ENCODE measurements at regions not wholly inside any gene's neighbourhood (a gene's known extent, or its start where the extent isn't known, plus 50 kb on each side); places are given as distances from the start of the nearest gene placed in this dataset.

DNA sequence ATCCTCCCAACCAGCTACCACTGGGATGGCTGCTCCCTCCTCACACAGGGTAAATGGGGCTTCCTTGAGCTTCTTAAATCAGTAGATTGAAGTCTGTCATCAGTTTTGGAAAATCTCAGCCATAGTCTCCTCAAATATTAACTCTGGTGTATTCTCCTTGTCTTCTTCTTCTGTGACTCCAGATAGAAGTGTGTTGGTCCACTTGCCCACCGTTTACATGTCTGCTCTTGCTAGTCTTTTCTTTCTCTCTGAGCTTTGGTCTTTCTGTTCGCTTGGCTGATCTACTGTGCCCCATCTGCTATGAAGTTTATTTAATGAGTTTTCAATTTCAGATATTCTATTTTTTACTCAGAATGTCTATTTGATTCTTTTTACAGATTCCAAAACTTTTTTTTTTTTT lies 281.7 kb upstream of the HDAC4 start:
- no peak for DNase-seq

DNA sequence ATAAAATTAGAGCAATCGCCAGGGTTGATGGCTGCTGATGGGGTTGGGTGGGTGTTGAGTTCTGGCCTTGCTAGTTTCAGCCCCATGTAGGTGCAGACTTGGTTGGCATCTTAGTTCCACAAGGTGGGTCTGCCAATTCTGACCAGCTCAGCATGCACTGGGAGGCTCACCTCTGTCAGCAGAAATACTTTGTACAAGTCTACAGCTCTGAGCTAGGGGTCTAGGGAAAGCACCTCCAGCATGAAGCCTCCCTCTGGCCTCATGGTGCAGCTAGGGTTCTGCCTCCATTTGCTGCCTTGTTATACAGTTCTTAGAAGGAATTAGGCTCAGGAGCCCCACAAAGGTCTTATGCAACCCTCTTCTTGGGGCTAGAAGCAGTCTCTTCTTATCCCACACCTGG lies 278.9 kb upstream of the HDAC4 start:
- DNase-seq = no peak

DNA sequence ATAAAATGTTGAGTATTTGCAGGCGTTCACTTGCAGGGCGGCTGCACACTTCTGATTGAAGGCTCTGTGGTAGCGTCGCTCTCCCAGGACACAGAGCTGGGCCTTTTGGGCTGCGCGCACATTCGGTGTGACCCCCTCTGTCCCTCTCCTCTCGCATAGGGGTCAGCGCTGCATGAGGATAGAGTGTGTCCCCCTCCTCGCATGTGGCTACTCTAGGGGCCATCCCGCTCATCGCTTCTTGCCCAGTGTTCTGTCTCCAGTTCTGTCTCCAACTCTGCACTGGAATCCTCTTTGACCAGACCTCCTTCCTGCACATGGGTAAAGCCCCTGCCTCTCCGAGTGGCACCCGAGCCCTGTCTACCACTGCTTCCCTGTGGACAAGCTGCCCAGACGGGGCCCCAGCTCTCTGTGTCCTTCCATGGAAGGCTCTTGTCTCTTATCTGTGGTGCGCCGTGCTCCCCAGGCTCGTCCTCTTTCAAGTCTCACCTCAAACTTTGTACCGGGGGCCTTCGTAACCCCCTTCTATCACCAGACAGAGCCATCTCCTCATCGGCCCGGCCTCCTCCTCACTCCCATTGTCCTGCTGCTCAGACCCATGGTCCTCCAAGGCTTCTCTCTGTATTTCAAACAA lies 278.0 kb upstream of the HDAC4 start:
- DNase-seq = no peak

DNA sequence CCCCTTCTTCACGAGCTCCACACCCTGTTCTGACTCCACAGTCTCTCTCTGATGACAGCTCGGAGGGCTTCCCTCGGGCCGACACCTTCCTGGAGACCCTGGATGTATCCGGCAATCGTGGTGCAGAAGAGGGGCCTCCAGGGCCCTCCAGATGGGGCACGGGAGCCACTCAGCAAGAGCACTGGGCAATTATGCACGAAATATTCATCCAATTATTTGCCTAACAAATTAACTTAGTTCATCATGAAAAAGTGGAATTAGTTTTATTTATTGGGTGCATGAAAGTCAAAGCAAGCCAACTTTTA lies 277.3 kb upstream of the HDAC4 start:
- no peak for DNase-seq

DNA sequence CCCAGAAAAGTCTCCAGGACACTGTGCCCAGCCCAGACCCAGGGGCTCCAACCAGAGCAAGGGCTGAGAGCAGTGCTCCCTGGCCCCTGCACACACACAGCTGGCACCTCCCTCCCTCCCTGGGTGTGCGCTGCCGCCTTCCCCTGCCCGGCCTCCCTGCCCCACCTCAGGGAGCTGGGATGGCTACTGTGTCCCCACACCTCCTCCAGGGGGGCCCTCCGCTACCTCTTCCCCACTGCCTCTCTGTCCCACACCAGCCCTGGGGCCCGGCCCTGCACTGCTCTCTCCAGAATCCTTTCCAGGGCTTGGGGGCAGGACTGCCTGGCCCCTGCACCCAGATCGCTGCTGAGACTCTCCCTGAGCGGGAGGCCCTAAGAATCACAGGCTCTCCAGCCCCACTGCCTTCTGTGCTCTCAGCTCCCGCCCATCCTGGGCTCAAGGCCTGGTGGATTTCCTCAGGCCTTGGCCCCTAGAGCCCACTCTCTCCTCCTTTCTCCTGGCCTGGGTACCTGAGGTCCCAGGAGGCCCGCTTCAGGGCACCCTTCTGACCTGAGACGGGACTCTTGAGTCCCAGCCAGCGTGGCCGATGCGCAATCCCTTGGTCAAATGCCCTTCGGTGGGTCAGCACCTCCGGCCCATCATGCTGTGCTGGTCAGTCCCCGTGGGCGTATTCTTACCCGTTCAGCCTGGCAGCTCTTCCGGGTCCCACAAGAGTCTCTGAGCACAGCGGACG lies 276.8 kb upstream of the HDAC4 start:
- no peak for DNase-seq

DNA sequence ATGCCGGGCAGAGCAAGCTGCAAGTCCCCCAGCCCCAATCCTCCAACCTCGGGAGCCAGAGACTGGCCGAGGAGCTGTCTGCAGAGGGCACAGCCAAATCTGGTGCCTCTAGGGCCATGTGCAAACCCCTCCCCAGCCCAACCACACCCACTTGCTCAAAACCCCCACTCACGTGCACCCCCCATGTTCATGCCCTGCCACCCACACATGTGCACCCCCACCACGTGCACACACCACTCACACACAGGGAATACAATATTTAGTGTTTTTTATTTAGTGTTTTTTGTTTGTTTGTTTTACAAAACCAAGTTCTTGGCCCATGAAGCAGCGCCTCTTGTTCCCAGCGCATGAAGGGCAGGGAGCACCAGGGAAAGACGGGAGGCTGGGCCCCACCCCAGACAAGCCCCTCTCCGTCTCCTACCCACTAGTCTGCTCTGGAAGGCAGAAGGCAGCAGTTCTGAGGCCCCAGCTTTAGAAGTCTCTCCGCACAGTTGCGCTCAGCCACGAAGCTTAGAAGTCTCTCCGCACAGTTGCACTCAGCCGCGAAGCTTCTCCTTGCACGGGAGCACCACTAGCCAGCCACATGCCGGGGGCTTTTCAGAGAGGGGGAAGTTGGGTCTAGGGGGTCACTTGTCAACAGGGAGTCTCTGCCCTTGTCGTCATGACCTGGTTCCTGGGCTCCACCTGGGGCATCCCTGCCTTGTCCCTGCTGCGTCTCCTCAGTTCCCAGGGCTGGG lies 276.1 kb upstream of the HDAC4 start:
- no peak for DNase-seq

DNA sequence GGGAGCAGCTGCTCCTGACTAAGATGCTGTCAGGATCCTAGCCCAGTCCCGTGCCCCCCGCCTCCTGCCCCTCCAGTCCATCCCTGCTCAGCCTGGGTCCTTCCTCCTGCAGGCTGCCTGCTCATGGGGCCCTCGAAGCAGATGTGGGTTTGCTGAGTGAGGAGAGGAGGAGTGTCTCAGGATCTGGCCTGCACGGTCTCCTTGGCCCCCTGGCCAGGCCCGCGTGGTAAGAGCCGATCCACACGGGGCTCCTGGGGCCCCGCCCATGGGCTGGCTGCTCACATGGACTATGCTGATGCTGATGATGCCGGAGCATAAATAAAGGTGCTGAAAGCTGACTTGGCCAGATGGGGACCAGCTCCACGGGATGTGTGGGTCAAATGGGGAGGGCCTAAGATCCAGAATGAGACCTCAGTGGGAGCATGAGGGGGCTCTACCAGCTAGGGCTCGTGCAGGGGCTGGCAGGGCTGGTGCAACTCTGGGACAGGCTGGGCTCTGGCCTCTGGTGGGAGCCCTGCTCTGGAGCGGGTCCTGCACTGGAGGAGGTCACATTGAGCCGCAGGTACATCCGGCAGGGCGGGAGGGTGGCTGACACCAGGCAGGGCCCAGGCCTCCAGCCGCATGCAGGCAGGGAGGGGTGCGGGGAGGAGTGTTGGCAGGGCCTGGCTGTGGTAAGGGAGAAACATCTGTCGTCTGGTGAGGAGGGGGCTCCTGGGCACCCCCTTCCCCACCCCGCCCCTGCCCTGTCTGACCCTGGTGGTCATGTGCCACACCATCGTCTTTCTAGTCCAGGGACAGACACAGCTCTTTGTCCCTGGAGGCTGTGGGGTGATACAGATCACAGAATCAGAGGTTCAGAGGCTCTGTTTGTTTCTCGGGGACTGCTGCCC lies 275.3 kb upstream of the HDAC4 start:
- DNase-seq = no peak

DNA sequence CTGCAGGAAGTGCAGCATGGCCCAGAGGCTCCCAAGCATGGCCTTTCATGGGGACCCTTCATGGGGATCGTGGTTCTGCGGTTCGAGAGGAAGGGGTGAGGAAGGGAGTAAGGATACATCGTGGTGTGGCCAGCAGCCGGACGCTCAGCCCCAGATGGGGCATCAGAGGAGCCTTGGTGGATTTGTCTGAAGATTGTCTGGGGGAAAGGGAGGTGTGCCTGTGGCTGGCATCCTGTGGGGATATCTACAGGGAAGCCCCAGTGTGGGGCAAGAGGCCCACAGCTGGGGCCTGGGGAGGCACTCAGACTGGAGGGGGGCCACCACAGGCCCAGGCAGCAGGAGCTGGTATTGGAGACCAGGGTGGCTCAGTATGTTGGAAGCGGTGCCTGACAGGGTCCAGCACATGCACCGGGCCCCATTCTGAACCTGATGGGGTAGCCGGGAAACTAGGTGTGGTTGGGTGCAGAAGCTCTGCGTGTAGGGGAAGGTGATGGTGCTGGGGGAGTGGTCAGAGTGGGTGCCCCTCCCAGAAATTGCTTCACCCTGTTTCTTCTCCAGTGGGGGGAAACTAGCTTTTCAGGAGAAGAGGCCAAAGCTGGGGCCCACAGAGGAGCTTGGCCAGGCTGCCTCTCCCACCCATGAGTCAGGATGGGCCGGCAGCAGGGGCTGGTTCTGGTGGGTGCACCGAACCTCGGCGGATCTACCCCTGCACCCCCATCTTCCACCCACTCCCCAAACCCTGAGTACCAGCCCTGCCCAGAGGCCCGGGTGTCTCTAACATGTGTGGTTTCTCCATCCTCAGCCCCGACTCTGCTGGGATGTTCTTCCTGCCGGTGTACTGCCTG lies 274.4 kb upstream of the HDAC4 start:
- no peak for DNase-seq

DNA sequence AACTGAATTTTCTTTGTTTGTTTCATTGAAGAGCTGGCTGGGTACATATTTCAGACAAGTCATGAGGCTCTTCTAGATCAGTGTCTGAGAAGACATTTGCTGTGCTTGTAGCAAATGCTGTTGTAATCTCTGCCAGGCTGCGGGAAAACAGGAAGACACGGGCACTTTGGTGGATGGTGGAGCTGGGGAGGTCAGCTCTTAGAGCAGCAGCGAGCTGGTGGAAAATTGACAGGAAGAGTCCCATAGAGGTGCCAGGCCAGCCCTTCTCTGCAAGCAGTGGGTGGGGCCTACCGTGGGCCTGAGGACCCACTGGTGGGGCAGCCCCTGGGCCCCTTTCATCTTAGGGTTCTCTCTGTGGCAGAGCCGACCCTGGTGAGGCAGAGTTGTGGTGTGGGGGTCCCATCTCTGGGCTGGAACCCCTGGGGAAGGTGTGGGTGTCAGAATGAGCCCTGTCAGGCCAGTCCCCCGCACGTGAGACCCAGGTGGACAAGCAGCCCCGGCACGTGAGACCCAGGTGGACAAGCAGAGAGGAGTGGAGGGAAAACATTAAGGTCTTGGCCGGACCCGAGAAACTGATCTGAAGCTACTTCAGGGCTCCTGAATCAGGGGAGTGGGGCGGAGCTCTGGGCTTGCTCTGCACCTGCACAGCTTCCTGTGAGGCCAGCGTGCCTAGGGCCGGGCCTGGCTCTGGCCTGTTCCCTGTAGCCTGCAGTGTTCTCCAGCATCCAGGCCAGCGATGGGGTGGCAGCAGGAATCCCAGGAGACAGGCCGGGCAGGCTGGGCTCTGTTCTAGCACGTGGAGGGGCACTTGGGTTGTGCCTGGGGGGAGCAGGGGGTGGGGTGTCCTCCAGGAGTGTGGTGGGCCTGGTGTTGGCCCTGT lies 273.5 kb upstream of the HDAC4 start:
- no peak for DNase-seq

DNA sequence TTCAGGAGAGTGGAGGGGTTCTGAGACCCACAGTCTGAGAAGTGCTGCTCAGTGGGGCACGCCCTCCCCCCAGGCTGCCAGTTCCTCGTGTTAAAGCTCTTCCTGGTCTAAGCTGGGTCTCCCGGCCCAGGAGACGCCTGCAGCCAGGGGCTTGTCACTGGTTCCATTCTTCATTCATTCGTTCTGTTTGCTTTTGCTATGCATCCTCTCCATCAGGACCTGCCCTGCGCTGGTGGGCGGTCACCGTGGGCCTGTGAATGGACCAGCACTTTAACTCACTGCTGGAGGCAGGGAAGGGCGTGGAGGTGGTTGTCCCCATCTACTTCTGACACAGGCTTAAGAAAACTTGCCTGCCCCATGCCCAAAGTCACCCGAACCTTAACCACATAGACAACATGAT lies 272.8 kb upstream of the HDAC4 start:
- DNase-seq = no peak

DNA sequence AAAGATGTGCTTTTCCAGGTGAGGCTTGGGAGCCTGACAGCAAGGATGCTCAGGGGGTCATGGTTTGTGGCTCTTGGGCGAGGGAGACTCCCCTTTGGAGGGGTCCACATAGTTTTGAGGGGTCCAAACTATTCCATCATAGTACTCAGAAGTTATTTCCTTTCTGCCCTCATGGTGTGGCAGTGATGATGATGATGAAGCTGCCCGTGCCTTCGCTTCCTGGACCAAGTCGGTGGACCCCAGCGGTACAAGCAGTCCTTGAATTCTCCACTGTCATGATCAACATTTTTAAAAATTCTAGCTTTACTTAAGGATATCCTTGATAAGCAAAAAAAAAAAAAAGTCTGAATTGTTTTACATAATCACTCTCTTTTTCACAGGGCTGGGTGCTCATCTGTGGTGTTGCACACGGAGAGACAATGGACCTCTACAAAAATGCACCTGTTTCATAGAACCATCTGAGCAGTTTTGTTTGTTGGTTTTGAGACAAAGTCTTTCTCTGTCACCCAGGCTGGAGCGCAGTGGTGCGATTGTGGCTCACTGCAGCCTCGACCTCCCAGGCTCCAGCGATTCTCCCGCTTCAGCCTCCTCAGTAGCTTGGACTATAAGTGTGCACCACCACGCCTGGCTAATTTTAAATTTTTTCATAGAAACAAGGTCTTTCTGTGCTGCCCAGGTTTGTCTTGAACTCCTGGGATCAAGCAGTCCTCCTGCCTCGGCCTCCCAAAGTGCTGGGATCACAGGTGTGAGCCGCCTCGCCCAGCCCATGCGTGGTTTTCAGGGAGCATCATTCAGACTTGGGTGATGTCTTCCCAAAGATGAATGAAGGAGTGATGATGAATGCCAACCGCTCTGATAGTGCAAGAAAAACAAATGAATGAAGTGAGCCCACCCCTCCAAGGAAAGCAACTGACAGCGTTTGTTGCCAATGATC lies 271.4 kb upstream of the HDAC4 start:
- no peak for DNase-seq

DNA sequence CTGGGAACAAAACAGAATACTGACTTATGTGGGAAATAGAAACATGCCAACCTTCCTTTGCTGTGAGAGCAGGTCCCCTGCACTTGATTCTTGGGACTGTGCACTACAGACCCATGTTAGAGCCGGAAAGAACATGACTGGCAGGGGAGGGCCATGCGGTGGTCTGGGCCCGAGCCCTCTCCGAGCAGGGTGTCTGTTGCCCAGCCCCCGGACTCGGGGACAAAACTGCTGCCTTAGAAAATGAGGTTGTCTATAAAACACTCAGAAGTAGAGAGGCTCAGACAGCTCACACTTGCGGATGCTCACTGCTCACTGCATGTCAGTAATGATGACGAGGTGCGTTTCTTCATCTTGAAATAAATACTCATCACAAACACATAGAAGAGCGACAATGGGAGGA lies 270.7 kb upstream of the HDAC4 start:
- no peak for DNase-seq

DNA sequence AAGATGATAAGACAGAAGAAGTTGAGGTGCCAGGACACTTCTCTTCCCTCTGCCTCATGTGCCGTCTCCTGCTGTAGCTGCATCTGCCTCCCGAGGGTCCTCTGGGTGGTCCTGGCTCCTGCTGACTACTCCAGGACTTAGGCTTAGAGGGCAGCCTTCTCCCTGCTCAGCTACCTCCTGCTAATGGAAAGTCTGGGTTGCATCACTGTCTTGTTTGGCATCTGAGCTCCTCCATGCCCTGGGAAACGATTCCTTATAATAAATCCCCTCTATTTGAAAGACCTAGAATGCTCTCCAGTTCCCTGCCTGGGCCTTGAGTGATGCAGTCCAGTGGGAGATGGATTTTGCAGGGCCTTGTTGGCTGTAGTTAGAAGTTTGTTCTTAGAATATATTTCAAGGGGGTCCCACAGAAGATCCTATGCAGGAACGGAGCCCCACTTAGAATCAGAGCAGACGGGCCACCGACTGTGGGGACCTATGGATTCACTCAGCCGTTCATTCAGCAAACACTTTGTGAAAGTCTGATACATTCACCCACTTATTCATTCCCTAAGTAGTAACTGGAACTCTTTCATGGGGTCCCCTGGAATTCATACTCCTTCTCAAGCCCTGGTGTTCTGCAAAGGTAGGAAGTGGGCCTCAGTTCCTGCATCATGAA lies 269.8 kb upstream of the HDAC4 start:
- no peak for DNase-seq

DNA sequence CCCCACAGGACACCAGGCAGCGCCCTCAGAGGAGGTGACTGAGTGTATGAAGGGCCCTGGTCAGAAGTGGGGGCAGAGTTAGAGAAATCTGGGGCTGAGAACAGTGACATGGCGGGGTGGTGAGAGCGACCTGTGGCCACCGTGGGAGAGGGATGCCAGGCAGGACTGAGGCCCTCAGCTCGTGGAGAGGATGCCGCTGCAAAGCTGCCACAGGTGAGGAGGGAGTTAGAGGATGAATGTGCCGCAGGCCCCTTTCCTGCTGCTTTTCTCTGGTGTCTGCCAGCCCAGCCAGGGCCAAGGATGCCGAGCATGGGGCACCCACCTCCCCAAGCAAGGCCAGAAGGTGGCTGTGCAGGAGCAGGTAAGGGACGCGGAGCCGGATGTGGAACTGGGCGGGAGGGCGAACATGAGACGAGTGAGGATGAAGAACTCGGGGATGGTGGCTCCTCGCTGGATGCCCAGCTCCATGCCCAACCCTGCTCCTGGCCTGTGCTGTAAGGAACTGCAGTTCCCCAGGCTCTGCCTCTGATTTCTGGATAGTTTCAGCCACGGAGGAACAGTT lies 269.2 kb upstream of the HDAC4 start:
- no peak for DNase-seq

DNA sequence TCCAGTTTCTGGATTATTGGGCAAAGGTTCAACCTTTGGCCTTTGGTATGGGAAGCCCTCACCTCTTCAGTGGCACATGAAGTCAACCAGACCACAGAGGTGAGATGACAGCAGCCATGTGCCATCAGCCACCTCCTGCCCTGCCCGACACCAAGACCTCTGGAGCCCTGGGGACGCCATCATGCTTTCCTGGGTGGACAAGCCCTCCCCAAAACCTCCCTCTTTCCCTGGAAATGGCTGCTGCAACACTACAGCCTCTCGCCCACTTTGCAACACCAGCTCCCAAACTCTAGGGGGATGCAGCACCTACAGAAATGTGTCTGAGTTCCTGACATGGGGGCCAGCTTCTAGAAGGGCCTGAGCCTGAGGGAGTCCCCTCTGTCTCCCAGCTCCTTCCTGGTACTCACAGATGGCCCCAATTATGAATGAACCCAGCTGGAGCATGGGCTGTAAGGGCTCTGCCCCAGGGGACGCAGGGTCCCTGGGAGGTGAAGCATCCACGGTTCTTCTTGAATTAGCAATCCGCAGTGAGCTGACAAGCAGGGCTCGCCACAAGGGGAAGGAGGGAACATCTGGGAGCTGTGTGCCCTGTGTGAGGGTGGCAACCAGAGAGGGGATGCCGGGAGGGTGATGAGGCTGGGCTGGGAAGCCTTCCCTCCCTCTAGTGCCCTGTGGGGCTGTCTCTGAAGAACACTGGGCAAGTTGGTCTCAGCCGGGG lies 268.5 kb upstream of the HDAC4 start:
- no peak for DNase-seq

DNA sequence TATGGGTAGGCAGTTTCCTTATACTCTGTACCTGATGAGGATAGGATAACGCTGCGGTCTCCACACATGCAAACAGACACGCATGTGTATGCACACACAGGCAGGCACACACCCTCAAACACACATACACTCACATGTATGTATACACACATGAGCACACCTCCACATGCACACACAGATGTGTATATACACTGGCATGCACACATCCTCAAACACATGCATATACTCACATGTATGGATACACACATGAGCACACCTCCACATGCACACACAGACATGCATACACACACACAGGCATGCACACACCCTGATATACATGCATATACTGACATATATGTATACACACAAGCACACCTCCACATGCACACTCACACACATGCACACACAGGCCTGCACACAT lies 267.8 kb upstream of the HDAC4 start:
- DNase-seq = no peak

DNA sequence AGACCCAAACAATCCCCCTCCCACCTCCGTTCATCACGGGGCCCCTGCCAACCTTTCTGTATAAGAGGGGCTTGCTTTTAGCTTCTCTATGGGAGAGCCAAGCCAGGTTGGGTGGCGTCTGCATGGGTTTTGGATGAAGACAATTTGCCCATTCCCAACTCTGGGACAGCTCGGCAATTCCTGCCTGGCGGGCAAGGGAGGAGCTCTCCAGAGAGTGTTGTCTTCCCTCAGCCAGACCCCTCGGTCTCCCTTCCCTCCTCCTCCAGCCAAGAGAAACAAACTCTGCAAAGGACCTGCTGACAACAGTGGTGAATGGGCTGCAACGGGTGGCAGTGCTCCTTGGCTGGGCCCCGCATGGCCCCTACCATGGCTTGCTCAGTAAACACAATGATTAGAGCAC lies 267.2 kb upstream of the HDAC4 start:
- DNase-seq = no peak

DNA sequence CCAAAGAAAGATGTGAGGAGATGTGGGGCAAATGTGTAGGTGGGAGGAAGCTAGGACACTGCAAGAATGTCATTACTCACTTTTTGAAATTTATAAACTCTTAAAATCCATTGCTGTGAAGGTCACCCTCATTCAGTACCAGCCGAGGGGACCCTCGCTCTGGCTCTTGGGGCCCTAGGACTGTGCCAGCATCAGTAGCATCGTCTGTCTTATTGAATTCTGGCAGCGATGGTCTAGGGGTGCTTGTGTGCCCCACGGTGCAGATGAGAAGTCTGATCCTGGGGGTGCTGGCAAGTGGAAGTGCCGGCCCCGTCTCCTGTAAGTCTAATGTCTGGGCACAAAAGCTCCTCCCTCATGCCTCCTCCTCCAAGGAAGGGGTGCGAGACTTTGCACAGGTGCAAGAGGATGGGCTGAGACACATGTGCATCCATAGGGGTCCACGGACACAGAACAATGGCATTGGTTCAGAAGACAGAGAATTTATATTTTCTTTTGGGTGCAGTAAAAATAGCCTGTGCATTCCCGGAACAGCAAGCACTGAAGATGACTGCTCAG lies 266.7 kb upstream of the HDAC4 start:
- DNase-seq = no peak

Data from NCI-H187 (cell line).